ENCODE measurements at regions not wholly inside any gene's neighbourhood (a gene's known extent, or its start where the extent isn't known, plus 50 kb on each side); places are given as distances from the start of the nearest gene placed in this dataset.

GRCh38 chrX:118182681-118183080 is 66.1 kb upstream of the KLHL13 start:
- Histone ChIP-seq H2BK120ac (replicated peaks; ENCODE audit: low read depth, low read length) (no peak overlapping the region), H3K36me3 (ENCODE audit: control insufficient read depth in 2 of 4, insufficient read depth in 4 of 4, low read length in 3 of 4) (no peaks in the 10 kb centered on the region), H3K79me2 (ENCODE audit: control insufficient read depth in 1 of 2, insufficient read depth in 2 of 2, low read length in 2 of 2) (no peaks in the 10 kb centered on the region), H2BK20ac (ENCODE audit: low read length) (no peak overlapping the region), H2BK5ac (ENCODE audit: low read depth, low read length) (no peak overlapping the region), H3K9ac (replicated peaks in 1 of 4; ENCODE audit: extremely low read depth in 1 of 4, low read depth in 3 of 4, low read length in 3 of 4) (no peak overlapping the region), H4K20me1 (replicated peaks in 1 of 2; ENCODE audit: control insufficient read depth in 1 of 2, insufficient read depth in 2 of 2, low read length in 2 of 2) (no peaks in the 10 kb centered on the region), H3K9me3 (ENCODE audit: insufficient read depth in 2 of 2, low read depth in 1 of 2, low read length in 1 of 2) (no peaks in the 10 kb centered on the region), H3K27me3 (replicated peaks in 1 of 4; ENCODE audit: control insufficient read depth in 3 of 4, extremely low read depth in 1 of 4, insufficient read depth in 3 of 4, low read length in 3 of 4) (no peaks in the 10 kb centered on the region), H3K4me2 (ENCODE audit: insufficient read depth in 1 of 2, low read depth in 2 of 2, low read length in 2 of 2) (no peak overlapping the region), H3K23ac (ENCODE audit: insufficient read length) (no peak overlapping the region), H2BK15ac (ENCODE audit: low read length) (no peak overlapping the region), H4K8ac (ENCODE audit: extremely low read depth, insufficient read depth, low read length) (no peak overlapping the region), H3K56ac (replicated peaks; ENCODE audit: insufficient read length, low read depth, low read length) (no peak overlapping the region), H4K5ac (ENCODE audit: insufficient read length, low read depth, low read length) (no peak overlapping the region), H3K18ac (ENCODE audit: extremely low read depth, low read length) (no peak overlapping the region), H3K4me1 (replicated peaks in 1 of 4; ENCODE audit: control insufficient read depth in 3 of 4, insufficient read depth in 4 of 4, low read length in 3 of 4) (peaks cover 0 to 2% (median 0%) of the 10 kb centered on the region in 4 experiments; a peak in 2 of 7 replicates), H3K23me2 (ENCODE audit: low read depth, low read length) (no peaks in the 10 kb centered on the region), H3K4ac (replicated peaks; ENCODE audit: insufficient read length, low read depth, low read length) (no peak overlapping the region), H2AFZ (ENCODE audit: low read length) (no peak overlapping the region), H2AK5ac (ENCODE audit: low read depth, low read length) (no peak overlapping the region), H3K14ac (ENCODE audit: insufficient read length) (no peak overlapping the region), H3K4me3 (ENCODE audit: extremely low read depth in 1 of 4, insufficient read depth in 2 of 4, low read depth in 3 of 4, low read length in 4 of 4) (no peak overlapping the region), H2BK12ac (ENCODE audit: low read depth, low read length) (no peak overlapping the region), H4K91ac (replicated peaks; ENCODE audit: insufficient read length, low read length) (no peak overlapping the region), H3K79me1 (ENCODE audit: low read depth, low read length) (no peaks in the 10 kb centered on the region), H3K27ac (ENCODE audit: low read depth, low read length) (no peak overlapping the region)
- DNase-seq (ENCODE audit: low read depth in 1 of 2, low spot score in 2 of 2) (no peak), FAIRE-seq (no peak)
- POLR2A ChIA-PET (ENCODE audit: partially characterized antibody), result no interaction called here
- 75% methylated on average over 3 of the region's 3 CpGs; no CpG with 5 or more reads in 1 of the 2 experiments for WGBS, 2 experiments (ENCODE audit: extremely low coverage in 1 of 2, insufficient coverage in 1 of 2, insufficient read length in 1 of 2, insufficient replicate concordance in 2 of 2, low coverage in 1 of 2, low lambda C conversion rate in 2 of 2, missing lambda C conversion rate in 1 of 2)
- CTCF ChIA-PET (ENCODE audit: partially characterized antibody), result interaction anchor here (1.0 to 1.4 kb wide), 2 partner anchors 52 to 66 kb away, joined by 3 to 4 read pairs; partner anchors contain the start of gene KLHL13
- TF ChIP-seq BACH1 (IDR thresholded peaks at IDR 0.05; ENCODE audit: low read length) (no peak), BRCA1 (IDR thresholded peaks at IDR 0.05; ENCODE audit: low read depth, low read length) (no peak), CHD2 (IDR thresholded peaks at IDR 0.05; ENCODE audit: low read length) (no peak), ATF3 (IDR thresholded peaks at IDR 0.05; ENCODE audit: insufficient read depth, low read depth, low read length) (no peak), SUZ12 (IDR thresholded peaks at IDR 0.05; ENCODE audit: low read length) (no peak), POLR2A (IDR thresholded peaks at IDR 0.05; ENCODE audit: control extremely low read depth in 1 of 2, low read depth in 2 of 2, low read length in 2 of 2) (no peak), CHD1 (IDR thresholded peaks at IDR 0.05; ENCODE audit: low read depth, low read length) (no peak), SIN3A (conservative IDR thresholded peaks at IDR 0.05 in 1 of 2, IDR thresholded peaks at IDR 0.05 in 1 of 2; ENCODE audit: low read depth in 1 of 2, low read length in 2 of 2) (no peak), CBX8 (IDR thresholded peaks at IDR 0.05; ENCODE audit: borderline replicate concordance, low read depth, low read length) (no peak), KDM4A (IDR thresholded peaks at IDR 0.05; ENCODE audit: low read depth, low read length, severe bottlenecking) (no peak), EGR1 (IDR thresholded peaks at IDR 0.05; ENCODE audit: borderline replicate concordance, low read depth, low read length) (no peak), NRF1 (IDR thresholded peaks at IDR 0.05; ENCODE audit: low read depth, low read length) (no peak)
- TF ChIP-seq, protein P1, sequence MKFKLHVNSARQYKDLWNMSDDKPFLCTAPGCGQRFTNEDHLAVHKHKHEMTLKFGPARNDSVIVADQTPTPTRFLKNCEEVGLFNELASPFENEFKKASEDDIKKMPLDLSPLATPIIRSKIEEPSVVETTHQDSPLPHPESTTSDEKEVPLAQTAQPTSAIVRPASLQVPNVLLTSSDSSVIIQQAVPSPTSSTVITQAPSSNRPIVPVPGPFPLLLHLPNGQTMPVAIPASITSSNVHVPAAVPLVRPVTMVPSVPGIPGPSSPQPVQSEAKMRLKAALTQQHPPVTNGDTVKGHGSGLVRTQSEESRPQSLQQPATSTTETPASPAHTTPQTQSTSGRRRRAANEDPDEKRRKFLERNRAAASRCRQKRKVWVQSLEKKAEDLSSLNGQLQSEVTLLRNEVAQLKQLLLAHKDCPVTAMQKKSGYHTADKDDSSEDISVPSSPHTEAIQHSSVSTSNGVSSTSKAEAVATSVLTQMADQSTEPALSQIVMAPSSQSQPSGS (IDR thresholded peaks at IDR 0.05; ENCODE audit: low read length), result no peak

Data from H1 (cell line).